Activated CD4-positive, alpha-beta T cell treated with anti-CD3 and anti-CD28 coated beads, Interleukin-2, amount 10 ng/mL, durations not matched to agents 24 days and 14 days (primary cell): ENCODE measurements at regions not wholly inside any gene's neighbourhood (a gene's known extent, or its start where the extent isn't known, plus 50 kb on each side); places are given as distances from the start of the nearest gene placed in this dataset.
"Not testable (repeated sequence)": the region's sequence is repeated elsewhere in the genome, so short reads cannot be mapped to it uniquely, and the experiment has no call there.

ENCODE experiments used
- DNase-seq: peaks from one replicate; pipeline ENCODE4 v3.0.0; 2022
- H3K27ac Mint-ChIP-seq: one replicate; pipeline ENCODE4 v1.8.0; 2022; ENCODE audit warnings: mild to moderate bottlenecking, mixed read lengths
- H3K27me3 Mint-ChIP-seq: one replicate; pipeline ENCODE4 v1.8.0; 2022; ENCODE audit warnings: mixed read lengths
- H3K36me3 Mint-ChIP-seq: one replicate; pipeline ENCODE4 v1.8.0; 2022; ENCODE audit warnings: low read depth, mild to moderate bottlenecking, mixed read lengths
- H3K4me1 Mint-ChIP-seq: one replicate; pipeline ENCODE4 v1.8.0; 2021; ENCODE audit warnings: mixed read lengths
- H3K4me3 Mint-ChIP-seq: one replicate; pipeline ENCODE4 v1.8.0; 2022; ENCODE audit warnings: mild to moderate bottlenecking, moderate library complexity, mixed read lengths
- H3K9me3 Mint-ChIP-seq: one replicate; pipeline ENCODE4 v1.8.0; 2021; ENCODE audit warnings: mixed read lengths
- intact Hi-C: fragments of 100-400 bp; cut with micrococcal nuclease; formaldehyde crosslinking; loops from one replicate; pipeline ENCODE4 v1.15.1; 2023

DNA sequence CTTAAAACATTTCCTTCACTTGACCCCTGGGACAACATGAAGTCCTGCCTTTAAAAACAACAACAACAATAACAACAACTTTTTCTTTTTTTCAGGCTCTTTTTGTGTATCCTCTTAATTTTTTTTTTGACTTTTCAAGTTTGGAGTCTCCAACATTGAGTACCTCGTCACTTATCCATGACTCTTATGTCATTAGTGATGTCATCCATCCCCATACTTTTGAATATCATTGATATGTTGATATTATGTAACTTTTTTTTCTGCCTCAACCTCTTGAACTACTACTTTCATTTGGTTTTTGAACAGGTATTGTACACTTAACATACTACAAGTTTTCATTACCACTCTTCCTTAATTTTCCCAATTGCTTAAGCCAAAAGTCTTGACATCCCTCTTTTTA, 143.0 kb upstream of the ATXN7L3B start:
- Mint-ChIP-seq H3K4me3 (no peak overlapping the region), H3K4me1 (no peaks in the 10 kb centered on the region), H3K9me3 (no peaks in the 10 kb centered on the region), H3K27ac (no peak overlapping the region), H3K27me3 (no peaks in the 10 kb centered on the region), H3K36me3 (no peaks in the 10 kb centered on the region)
- intact Hi-C loops: no loop called here
- DNase-seq: no peak

DNA sequence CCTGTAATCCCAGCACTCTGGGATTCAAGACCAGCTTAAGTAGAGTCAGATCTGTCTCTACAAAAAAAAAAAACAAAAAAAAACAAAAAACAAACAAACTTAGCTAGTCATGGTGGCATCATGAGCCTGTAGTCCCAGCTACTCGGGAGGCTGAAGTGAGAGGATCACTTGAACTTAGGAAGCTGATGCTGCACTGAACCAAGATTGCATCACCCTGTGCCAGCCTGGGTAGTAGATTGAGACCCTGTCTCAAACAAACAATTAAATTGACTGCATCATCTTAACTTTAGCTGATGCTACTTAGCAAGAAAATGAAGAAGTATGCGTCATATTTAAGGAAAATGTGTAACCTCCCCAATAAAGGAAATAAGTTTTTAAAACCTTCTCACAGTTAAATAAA, 136.6 kb upstream of the ATXN7L3B start:
- H3K4me1 Mint-ChIP-seq: no peaks in the 10 kb centered on the region
- DNase-seq: no peak
- no peak overlapping the region for H3K4me3 Mint-ChIP-seq
- no peaks in the 10 kb centered on the region for H3K36me3 Mint-ChIP-seq
- H3K27me3 Mint-ChIP-seq: no peaks in the 10 kb centered on the region
- intact Hi-C loops: no loop called here
- H3K27ac Mint-ChIP-seq: no peak overlapping the region
- no peaks in the 10 kb centered on the region for H3K9me3 Mint-ChIP-seq

DNA sequence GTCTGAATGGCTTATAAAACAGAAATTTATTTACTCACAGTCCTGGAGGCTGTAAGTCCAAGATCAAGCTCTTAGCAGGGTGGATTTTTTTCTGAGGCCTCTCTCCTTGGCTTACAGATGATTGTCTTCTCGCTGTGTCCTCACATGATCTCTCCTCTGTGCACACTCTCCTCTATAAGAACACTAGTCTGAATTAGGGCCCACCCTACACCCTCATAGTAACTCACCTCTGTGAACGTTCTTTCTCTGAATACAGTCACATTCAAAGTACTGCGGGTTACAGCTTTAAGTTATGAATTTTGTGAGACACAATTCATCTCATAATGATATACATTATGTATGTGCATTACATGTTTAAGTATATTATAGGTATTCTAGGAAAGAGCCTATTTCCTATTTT, 135.7 kb upstream of the ATXN7L3B start:
- Mint-ChIP-seq H3K36me3 (no peaks in the 10 kb centered on the region), H3K9me3 (no peaks in the 10 kb centered on the region), H3K4me3 (no peak overlapping the region), H3K27ac (no peak overlapping the region), H3K4me1 (no peaks in the 10 kb centered on the region), H3K27me3 (no peaks in the 10 kb centered on the region)
- no peak for DNase-seq
- intact Hi-C loops: no loop called here

DNA sequence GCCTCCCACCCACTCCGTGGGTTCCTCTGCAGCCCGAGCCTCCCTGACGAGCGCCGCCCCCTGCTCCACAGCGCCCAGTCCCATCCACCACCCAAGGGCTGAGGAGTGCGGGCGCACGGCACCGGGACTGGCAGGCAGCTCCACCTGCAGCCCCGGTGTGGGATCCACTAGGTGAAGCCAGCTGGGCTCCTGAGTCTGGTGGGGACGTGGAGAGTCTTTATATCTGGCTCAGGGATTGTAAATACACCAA, 134.5 kb upstream of the ATXN7L3B start:
- H3K4me1 Mint-ChIP-seq, H3K27me3 Mint-ChIP-seq, H3K36me3 Mint-ChIP-seq, H3K4me3 Mint-ChIP-seq, H3K9me3 Mint-ChIP-seq, H3K27ac Mint-ChIP-seq, DNase-seq, intact Hi-C loops: not testable (repeated sequence)

DNA sequence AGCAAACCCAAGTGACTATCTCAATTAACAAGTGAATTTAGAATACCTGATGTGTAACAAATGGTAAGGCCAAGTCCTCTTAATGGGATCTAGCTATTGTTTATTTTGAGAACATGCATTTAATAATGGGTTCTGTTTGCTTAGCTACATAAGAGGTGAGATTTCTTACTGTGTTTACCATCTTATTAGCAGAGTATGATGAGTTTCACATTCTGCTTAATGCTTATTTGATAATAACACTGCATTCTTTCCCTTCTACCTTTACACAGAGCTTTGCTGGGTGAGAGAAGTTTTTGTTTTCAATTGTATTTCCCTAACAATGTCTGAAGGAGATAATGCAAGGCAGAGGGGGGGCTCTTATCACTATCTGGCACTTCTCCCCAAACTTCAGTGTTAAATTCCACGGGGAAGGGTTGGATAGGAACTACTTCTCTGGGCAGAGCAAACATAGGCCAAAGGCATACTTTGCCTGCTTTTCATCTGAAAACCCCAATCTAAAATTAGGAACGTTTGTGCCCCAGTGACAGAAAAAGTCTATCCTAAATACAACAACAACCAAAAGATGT, 129.0 kb upstream of the ATXN7L3B start:
- Mint-ChIP-seq H3K9me3 (no peaks in the 10 kb centered on the region), H3K27ac (no peak overlapping the region), H3K36me3 (no peaks in the 10 kb centered on the region), H3K4me1 (no peaks in the 10 kb centered on the region), H3K27me3 (no peaks in the 10 kb centered on the region), H3K4me3 (no peak overlapping the region)
- DNase-seq: no peak
- intact Hi-C loops: no loop called here

DNA sequence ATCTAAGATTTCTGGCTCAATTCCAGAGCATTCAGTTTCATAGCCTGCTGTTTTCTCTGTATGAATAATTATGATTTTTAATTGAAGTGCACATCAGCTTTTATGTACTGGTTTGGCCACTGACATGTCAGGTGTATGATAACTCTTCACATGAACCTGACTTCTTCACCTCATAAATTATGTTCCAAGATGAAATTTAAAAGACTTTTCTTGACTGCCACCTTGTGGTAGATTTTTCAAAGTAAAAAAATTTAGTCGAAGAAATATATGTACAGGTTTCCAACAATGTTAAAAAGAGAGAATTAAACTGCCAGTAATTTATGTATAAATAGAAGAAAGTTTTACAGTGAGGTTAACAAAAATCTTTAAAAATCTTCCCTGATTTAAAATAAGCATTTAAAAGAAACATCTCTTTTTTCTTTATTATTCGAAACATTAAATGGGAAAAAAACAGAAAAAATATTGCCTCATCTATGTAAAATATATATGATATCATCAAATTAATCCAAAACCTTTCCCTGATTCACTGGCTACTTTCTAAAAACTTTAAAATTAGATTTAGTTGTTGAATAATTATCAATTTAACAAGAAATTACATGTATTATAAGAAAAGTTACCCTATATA, 124.9 kb upstream of the ATXN7L3B start:
- Mint-ChIP-seq H3K27ac (no peak overlapping the region), H3K4me1 (no peaks in the 10 kb centered on the region), H3K4me3 (no peak overlapping the region), H3K9me3 (no peaks in the 10 kb centered on the region), H3K27me3 (no peaks in the 10 kb centered on the region), H3K36me3 (no peaks in the 10 kb centered on the region)
- intact Hi-C loops: loop anchor here (10.0 kb wide), 1 partner anchor 122 kb away; the partner anchor contains the start of gene ATXN7L3B
- no peak for DNase-seq

DNA sequence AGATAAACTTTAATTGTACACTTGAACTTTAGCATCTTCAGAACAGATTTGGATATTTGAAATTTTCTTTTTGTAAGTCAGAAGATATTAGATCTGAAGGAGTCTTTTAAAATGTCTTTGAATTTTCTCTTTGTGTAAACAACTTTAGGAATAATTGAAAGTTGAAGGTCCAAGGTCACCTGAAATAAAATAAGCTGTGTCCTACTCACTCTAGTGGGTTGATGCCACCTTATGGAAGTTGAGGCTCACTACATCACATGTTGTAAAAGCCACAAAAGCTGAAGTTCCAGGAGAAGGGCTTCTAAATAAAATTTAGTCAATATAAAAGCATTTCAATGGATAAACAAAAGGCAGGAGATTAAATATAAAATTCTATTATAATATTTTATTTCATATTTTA, 122.0 kb upstream of the ATXN7L3B start:
- Mint-ChIP-seq H3K4me3 (no peak overlapping the region), H3K9me3 (no peaks in the 10 kb centered on the region), H3K27ac (no peak overlapping the region), H3K36me3 (no peaks in the 10 kb centered on the region), H3K27me3 (no peaks in the 10 kb centered on the region), H3K4me1 (no peaks in the 10 kb centered on the region)
- no peak for DNase-seq
- intact Hi-C loops: loop anchor here (10.0 kb wide), 1 partner anchor 119 kb away; the partner anchor contains the start of gene ATXN7L3B

DNA sequence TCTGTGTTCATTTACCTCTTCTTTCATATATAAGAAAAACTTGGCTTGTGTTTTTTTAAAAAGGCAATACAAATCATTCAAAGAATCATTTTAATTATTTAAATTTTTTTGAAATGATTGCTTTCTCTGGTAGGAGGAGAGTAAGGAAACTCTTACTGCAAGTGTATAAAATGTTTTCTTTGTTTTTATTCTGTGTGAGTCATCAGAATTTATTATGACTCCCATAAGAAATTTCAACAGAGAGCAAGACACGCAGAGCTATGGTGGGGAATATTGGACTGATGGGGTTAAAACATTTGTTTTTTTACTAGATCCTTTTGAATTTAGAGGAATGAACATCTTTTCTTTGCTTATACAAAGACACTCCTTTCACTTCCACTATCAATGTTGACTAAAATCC, 119.1 kb upstream of the ATXN7L3B start:
- Mint-ChIP-seq H3K36me3 (no peaks in the 10 kb centered on the region), H3K27ac (no peak overlapping the region), H3K4me3 (no peak overlapping the region), H3K9me3 (no peaks in the 10 kb centered on the region), H3K4me1 (no peaks in the 10 kb centered on the region), H3K27me3 (no peaks in the 10 kb centered on the region)
- intact Hi-C loops: loop anchor here (10.0 kb wide), 1 partner anchor 116 kb away; the partner anchor contains the start of gene ATXN7L3B
- DNase-seq: no peak

DNA sequence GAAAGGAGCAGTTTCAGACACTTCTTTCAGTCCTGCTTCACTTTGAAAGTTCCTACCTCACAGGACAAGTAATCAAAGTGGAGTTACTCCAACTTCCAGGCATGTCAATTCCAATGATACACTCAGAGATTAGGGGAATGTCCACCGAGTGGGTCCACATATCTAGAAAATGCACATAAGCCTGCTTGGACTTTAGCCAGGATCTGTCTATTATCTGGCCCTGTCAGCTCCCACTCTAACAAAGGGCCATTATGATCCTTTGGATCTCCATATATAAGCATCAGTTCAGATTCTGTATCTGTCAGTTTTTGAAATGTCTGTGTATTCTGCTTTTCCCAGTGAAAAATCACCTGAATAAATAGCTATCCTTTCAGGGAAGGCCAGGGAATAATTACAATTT, 112.9 kb upstream of the ATXN7L3B start:
- H3K27ac Mint-ChIP-seq: no peak overlapping the region
- no peak overlapping the region for H3K4me3 Mint-ChIP-seq
- DNase-seq: no peak
- H3K4me1 Mint-ChIP-seq: no peaks in the 10 kb centered on the region
- H3K9me3 Mint-ChIP-seq: no peaks in the 10 kb centered on the region
- intact Hi-C loops: no loop called here
- no peaks in the 10 kb centered on the region for H3K27me3 Mint-ChIP-seq
- no peaks in the 10 kb centered on the region for H3K36me3 Mint-ChIP-seq

DNA sequence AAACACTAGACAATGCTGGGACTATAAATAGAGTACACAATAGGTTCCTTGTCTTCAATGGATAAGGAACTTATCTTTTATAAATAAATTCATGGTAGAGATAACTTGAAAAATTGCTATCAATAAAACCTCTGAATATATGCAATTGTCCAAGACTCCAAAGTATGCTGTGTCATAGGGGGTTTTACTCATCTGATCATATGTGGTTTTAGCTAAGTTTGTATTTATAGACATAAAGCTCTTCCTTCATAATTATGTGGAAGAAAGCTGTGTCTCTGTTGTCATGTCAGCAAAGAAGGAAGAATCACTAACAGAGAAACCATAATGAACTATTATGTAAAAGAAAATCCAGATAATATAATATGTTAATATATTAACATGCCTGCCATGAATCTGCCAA, 111.5 kb upstream of the ATXN7L3B start:
- H3K27ac Mint-ChIP-seq: no peak overlapping the region
- DNase-seq: no peak
- no peaks in the 10 kb centered on the region for H3K9me3 Mint-ChIP-seq
- intact Hi-C loops: no loop called here
- no peaks in the 10 kb centered on the region for H3K27me3 Mint-ChIP-seq
- H3K4me1 Mint-ChIP-seq: no peaks in the 10 kb centered on the region
- no peak overlapping the region for H3K4me3 Mint-ChIP-seq
- no peaks in the 10 kb centered on the region for H3K36me3 Mint-ChIP-seq

DNA sequence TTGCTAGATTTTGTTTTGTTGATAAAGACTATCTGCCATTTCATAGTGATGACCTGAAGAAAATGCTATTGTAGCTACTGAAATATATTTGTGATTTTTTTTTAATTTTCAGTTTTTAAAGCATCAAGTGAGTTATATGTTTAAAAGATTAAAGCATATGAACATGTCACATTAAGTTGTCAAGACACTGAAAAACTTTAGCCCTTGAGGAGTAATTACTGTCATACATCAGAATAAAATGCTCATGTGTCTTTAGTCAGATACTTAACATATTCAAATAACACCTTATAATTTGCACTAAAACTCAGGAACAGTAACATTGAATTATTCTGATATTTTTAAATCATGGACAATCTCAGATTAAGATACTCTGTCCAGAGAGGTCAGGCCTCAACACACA, 108.1 kb upstream of the ATXN7L3B start:
- intact Hi-C loops: no loop called here
- H3K4me1 Mint-ChIP-seq: no peaks in the 10 kb centered on the region
- H3K36me3 Mint-ChIP-seq: no peaks in the 10 kb centered on the region
- H3K9me3 Mint-ChIP-seq: no peaks in the 10 kb centered on the region
- H3K27ac Mint-ChIP-seq: no peak overlapping the region
- DNase-seq: no peak
- no peaks in the 10 kb centered on the region for H3K27me3 Mint-ChIP-seq
- no peak overlapping the region for H3K4me3 Mint-ChIP-seq

DNA sequence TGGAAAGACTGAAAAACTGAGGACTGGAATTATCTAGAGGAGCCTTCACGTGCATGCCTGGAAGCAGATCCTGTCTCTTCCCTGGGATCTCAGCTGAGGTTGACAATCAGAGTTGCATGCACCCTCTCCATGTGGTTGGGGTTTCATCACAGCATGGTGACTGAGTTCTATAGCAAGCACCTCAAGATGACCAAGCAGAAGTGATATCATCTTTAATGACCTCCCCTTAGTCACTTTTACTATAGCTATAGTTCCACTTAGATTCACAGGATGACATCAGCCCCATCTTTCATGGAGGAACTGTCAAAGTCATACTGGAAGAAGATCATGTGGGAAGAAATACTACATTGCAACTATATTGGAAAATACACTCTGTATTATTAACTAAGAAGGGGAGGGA, 105.8 kb upstream of the ATXN7L3B start:
- no peaks in the 10 kb centered on the region for H3K36me3 Mint-ChIP-seq
- H3K4me3 Mint-ChIP-seq: no peak overlapping the region
- no peak overlapping the region for H3K27ac Mint-ChIP-seq
- H3K4me1 Mint-ChIP-seq: no peaks in the 10 kb centered on the region
- no peaks in the 10 kb centered on the region for H3K9me3 Mint-ChIP-seq
- DNase-seq: no peak
- intact Hi-C loops: no loop called here
- H3K27me3 Mint-ChIP-seq: no peaks in the 10 kb centered on the region

DNA sequence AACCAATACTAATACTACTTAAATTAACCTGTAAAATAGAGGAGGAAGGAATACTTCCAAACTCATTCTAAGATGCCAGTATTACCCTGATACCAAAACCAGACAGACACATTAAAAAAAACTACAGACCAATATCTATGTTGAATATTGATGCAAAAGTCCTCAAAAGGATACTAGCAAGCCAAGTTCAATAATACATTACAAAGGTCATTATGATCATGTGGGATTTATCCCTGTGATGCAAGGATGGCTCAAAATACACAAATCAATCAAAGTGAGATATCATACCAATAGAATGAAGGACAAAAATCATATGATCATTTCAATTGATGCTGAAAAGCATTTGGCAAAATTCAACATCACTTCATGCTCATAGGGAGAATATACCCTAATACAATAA, 97.2 kb upstream of the ATXN7L3B start:
- intact Hi-C loops: no loop called here
- no peak for DNase-seq
- Mint-ChIP-seq H3K27ac (no peak overlapping the region), H3K4me3 (no peak overlapping the region), H3K4me1 (no peaks in the 10 kb centered on the region), H3K9me3 (no peaks in the 10 kb centered on the region), H3K36me3 (no peaks in the 10 kb centered on the region), H3K27me3 (no peaks in the 10 kb centered on the region)

DNA sequence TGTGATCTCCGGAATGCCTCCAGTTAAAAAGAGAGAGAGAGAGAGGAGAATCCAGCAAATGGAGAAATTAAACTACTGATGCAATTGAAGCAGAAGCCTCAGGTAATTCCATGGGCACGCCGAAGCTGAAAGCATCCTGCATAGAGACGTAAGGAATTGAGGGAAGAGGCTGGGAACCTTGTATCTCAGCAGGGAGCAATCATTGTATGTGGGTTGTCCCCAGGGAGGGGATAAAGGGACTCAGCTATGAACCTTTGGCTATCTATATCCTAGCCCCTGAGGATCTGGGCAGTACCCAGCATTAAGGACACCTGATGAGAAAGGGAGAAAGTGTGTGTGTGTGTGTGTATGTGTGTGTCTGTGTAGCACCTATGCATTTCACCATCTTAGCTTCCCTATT, 95.8 kb upstream of the ATXN7L3B start:
- Mint-ChIP-seq H3K36me3 (no peaks in the 10 kb centered on the region), H3K4me3 (no peak overlapping the region), H3K9me3 (no peaks in the 10 kb centered on the region), H3K27ac (no peak overlapping the region), H3K27me3 (no peaks in the 10 kb centered on the region), H3K4me1 (no peaks in the 10 kb centered on the region)
- no peak for DNase-seq
- intact Hi-C loops: no loop called here

DNA sequence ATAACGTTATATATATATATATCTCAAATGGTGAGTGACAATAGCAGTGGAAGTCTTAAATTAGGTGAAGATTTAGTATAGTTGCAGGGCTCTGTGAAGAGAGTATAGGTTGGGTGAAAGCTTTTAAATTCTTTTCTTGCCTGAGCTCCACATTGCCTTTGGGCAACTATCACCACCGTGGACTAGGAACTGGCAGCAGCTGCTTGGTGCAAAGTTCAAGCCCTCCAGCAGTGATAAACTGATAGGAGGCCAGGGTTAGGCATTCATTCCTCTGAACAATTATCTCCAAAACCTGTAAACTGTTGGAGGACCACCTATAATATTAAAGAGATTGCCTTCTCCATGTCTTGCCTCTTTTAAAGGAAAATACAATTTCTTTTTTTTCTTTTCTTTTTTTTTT, 91.2 kb upstream of the ATXN7L3B start:
- DNase-seq: no peak
- Mint-ChIP-seq H3K9me3 (no peaks in the 10 kb centered on the region), H3K27ac (no peak overlapping the region), H3K27me3 (no peaks in the 10 kb centered on the region), H3K4me1 (no peaks in the 10 kb centered on the region), H3K36me3 (no peaks in the 10 kb centered on the region), H3K4me3 (no peak overlapping the region)
- intact Hi-C loops: no loop called here
